Heart right ventricle (tissue), 16 donors: ENCODE measurements at regions not wholly inside any gene's neighbourhood (a gene's known extent, or its start where the extent isn't known, plus 50 kb on each side); places are given as distances from the start of the nearest gene placed in this dataset.
"Not testable (repeated sequence)": the region's sequence is repeated elsewhere in the genome, so short reads cannot be mapped to it uniquely, and the experiment has no call there.

Experiments
- ATAC-seq, 8 donors: fragments of 200-7000 bp; cut with Tn5 transposase; one replicate each; pipeline ENCODE4 v1.9.1; 2020; ENCODE audit warnings: mild to moderate bottlenecking in 8 of 8, moderate library complexity in 8 of 8, moderate number of reproducible peaks in 1 of 8
- DNase-seq, 2 donors: peaks; one replicate each; pipeline ENCODE4 v3.0.0-alpha.2; 2020
- H3K27ac ChIP-seq, 10 donors: fragments of 200-600 bp; sonication (generic) in 2 of 10; one replicate each; pipeline versions ENCODE4 v1.5.0 to v1.8.0; 2020 to 2022; ENCODE audit warnings: mild to moderate bottlenecking in 3 of 10
- H3K27me3 ChIP-seq, 7 donors: fragments of 200-600 bp; one replicate each; pipeline ENCODE4 v1.8.0; 2021 to 2022; ENCODE audit warnings: mild to moderate bottlenecking in 2 of 7
- H3K36me3 ChIP-seq, 9 donors: fragments of 200-600 bp; sonication (generic) in 1 of 9; one replicate each; pipeline versions ENCODE4 v1.5.0 to v1.8.0; 2020 to 2022; ENCODE audit warnings: mild to moderate bottlenecking in 2 of 9
- H3K4me1 ChIP-seq, 9 donors: fragments of 200-600 bp; sonication (generic) in 1 of 9; one replicate each; pipeline versions ENCODE4 v1.5.0 to v1.8.0; 2020 to 2022; ENCODE audit warnings: mild to moderate bottlenecking in 4 of 9
- H3K4me3 ChIP-seq, 10 donors: fragments of 200-600 bp; sonication (generic) in 2 of 10; one replicate each; pipeline versions ENCODE4 v1.5.0 to v1.8.0; 2020 to 2022; ENCODE audit warnings: mild to moderate bottlenecking in 7 of 10, moderate library complexity in 2 of 10
- H3K9me3 ChIP-seq, 11 donors: fragments of 200-600 bp in 10 of 11; sonication (generic) in 2 of 11; one replicate each; pipeline versions ENCODE4 v1.5.0 to v1.8.0; 2013 to 2022; ENCODE audit warnings: mild to moderate bottlenecking in 2 of 11, control low read depth in 1 of 11, moderate library complexity in 1 of 11
- WGBS, 2 donors: extraction: QIAGEN DNeasy Blood & Tissue Kit; methylation state at CpG; one replicate each; pipeline ENCODE4 v1.1.7; 2013; ENCODE audit warnings: inconsistent platforms in 1 of 2; 5-methylcytosine and 5-hydroxymethylcytosine counted together
- intact Hi-C, 10 donors: fragments of 100-400 bp; cut with DNase I; formaldehyde crosslinking; loops; one replicate each; pipeline versions ENCODE4 v1.11.1 to v1.14.2; 2022
- TF ChIP-seq, protein P1 (sequence below), 9 donors: fragments of 200-600 bp; sonication (generic) in 2 of 9; IDR thresholded peaks; one replicate each; pipeline versions ENCODE4 v1.5.0 to v1.8.0; 2021 to 2022; ENCODE audit warnings: antibody characterized with exemption in 9 of 9, mild to moderate bottlenecking in 5 of 9, moderate library complexity in 1 of 9
- donor health status: Arrhythmogenic right ventricular cardiomyopathy.
- donor health status: ischemic (EF 13 %, LVEDD 7.1; RV severe dilation, severe dysfunction).
- donor health status: healthy with polysubstance abuse.
- donor health status: DM: no; HTN: yes; CAD: no.
- donor health status: DM: no; HTN: no; CAD: no.
- donor health status: ischemic (EF 25% LVEDD 6.9; RV normal size, moderate dysfunction).
- donor health status: ischemic (EF 25% LVEDD 5.7; RV mildly dilated, moderate dysfunction).
- donor health status: healthy.
- donor health status: DM: yes; HTN: yes; CAD: no.
- donor health status: Ischemic cardiomyopathy.
- donor health status: ischemic (EF 35%, LVEDD 5.7; RV mildly dilated, moderate dysfunction).
- donor health status: nonischemic (EF 11% LVEDD 7.7; RV severe dilation, severe dysfunction).
- donor health status: DM: yes; HTN: yes; CAD: no.
- donor health status: PGD.
- donor health status: ischemic (EF 29% LVEDD 5.4; RV normal size, mild dysfunction).
- donor health status: nonischemic (EF 23%, LVEDD 6.1; RV moderate dilation, normal function).

DNA sequence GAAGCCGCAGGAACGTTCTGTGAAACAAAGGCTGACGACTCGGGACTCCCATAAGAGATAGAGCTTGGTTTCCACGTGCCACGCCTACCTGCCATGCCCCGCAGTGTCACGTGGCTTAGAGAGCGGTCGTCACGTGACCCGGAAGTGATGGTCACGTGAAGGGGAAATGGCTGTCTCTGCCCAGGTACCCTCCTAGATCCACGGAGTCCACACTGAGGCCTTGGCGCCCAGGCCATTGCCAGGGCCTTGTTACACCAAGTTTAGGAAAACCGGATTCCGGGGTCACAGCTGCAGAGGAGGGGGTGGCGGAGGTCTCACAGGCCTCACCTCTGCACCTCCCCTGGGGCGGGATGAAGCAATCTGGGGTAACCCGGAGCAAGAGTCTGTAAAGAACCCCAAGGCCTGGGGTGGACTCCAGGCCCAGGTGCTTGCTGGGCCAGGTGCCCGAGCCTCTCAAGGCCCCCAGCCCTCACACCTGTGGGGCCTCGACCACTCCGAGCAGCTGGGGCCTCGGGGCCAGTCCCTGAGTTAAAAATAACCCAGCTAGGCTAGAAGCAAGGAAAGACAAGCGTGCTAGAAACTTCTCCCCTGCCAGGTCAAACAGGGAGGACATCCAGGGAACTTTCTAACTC lies 113.5 kb upstream of the ZNF236 start:
- no peak for ATAC-seq
- Histone ChIP-seq H3K4me1 (peaks cover 0 to 7% (median 0%) of the 10 kb centered on the region in 9 donors), H3K4me3 (no peak overlapping the region), H3K9me3 (peaks cover 0 to 3% (median 0%) of the 10 kb centered on the region in 11 donors), H3K36me3 (no peaks in the 10 kb centered on the region), H3K27ac (no peak overlapping the region), H3K27me3 (no peaks in the 10 kb centered on the region)
- no peak for DNase-seq
- WGBS, 2 donors, result 87% methylated on average over 25 of the region's 25 CpGs
- TF ChIP-seq, protein P1, sequence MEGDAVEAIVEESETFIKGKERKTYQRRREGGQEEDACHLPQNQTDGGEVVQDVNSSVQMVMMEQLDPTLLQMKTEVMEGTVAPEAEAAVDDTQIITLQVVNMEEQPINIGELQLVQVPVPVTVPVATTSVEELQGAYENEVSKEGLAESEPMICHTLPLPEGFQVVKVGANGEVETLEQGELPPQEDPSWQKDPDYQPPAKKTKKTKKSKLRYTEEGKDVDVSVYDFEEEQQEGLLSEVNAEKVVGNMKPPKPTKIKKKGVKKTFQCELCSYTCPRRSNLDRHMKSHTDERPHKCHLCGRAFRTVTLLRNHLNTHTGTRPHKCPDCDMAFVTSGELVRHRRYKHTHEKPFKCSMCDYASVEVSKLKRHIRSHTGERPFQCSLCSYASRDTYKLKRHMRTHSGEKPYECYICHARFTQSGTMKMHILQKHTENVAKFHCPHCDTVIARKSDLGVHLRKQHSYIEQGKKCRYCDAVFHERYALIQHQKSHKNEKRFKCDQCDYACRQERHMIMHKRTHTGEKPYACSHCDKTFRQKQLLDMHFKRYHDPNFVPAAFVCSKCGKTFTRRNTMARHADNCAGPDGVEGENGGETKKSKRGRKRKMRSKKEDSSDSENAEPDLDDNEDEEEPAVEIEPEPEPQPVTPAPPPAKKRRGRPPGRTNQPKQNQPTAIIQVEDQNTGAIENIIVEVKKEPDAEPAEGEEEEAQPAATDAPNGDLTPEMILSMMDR (IDR thresholded peaks at IDR 0.05), result no peak
- intact Hi-C loops, result loop anchor here in 8 of 10 donors (1.0 to 5.0 kb wide), 4 partner anchors 307 to 312 kb away; no protein-coding TSS in a partner anchor

DNA sequence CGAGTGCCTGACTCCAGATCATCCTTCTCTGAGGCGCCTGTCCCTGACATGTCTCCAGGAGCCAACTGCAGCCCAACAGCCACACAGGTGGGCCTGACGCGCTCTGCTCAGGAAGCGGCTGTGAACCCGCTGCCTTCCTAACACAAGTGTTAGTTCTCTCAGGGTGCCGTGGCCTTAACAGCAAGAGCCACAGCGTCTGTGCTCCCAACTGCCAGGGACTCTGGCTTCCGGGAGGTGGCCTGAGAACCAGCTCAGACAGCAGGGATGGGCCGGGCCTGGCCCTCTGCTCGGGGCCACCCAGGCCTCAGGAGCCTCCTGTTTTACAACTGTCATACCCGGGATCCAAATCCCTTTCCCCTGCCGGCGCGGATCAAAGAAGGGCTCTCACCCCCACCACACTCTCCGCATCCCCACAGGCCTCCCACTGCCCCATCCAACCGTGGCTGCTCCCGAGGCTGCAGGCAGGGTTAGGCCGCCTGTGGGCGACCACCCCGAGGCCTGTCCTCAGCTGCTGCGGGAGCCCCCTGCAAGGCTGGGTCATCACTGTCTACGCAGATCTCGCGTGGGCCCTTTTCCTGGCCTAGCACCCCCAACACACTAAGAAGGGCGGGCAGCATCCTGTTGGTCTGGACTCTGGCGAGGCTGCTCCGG lies 114.2 kb upstream of the ZNF236 start:
- Histone ChIP-seq H3K27ac (no peak overlapping the region), H3K27me3 (peaks cover 0 to 2% (median 0%) of the 10 kb centered on the region in 7 donors), H3K9me3 (peaks cover 0 to 3% (median 0%) of the 10 kb centered on the region in 11 donors), H3K4me3 (no peak overlapping the region), H3K4me1 (peaks cover 0 to 7% (median 0%) of the 10 kb centered on the region in 9 donors), H3K36me3 (no peaks in the 10 kb centered on the region)
- WGBS, 2 donors, result 90 to 91% methylated on average over 28 of the region's 28 CpGs
- TF ChIP-seq, protein P1 (IDR thresholded peaks at IDR 0.05), result no peak
- DNase-seq (no peak), ATAC-seq (peak in 2 of 8 donors; percentile 16 to 20)
- intact Hi-C loops, result loop anchor here in 4 of 10 donors (2.0 to 5.0 kb wide), 3 partner anchors 306 to 311 kb away; no protein-coding TSS in a partner anchor

DNA sequence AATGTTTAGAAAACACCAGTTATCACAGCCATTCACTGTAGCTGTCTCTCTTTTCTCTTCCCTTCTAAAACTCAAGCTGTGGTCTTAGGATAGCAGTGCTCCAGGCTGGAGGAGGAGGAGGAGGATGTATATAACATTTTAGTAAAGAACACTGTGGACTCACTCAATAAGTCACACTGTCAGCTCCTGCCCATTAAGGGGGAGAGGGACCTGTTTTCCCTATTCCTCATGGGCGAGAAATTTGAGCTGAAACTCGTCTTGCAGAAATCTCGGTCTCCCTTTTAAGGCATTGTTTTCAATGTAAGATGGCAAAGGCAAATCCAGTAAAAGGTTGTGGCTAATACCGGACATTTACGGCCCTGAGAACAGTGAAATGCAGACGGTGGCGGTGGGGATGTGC lies 114.8 kb upstream of the ZNF236 start:
- intact Hi-C loops, result loop anchor here in 2 of 10 donors (5.0 kb wide), 2 partner anchors 305 to 310 kb away; no protein-coding TSS in a partner anchor
- ATAC-seq (no peak), DNase-seq (no peak)
- Histone ChIP-seq H3K4me3 (no peak overlapping the region), H3K9me3 (peaks cover 0 to 3% (median 0%) of the 10 kb centered on the region in 11 donors), H3K27ac (no peak overlapping the region), H3K36me3 (no peaks in the 10 kb centered on the region), H3K27me3 (peaks cover 0 to 4% (median 0%) of the 10 kb centered on the region in 7 donors), H3K4me1 (peaks cover 0 to 7% (median 0%) of the 10 kb centered on the region in 9 donors)
- TF ChIP-seq, protein P1 (IDR thresholded peaks at IDR 0.05), result no peak
- WGBS, 2 donors, result 92 to 95% methylated on average over 7 of the region's 7 CpGs

DNA sequence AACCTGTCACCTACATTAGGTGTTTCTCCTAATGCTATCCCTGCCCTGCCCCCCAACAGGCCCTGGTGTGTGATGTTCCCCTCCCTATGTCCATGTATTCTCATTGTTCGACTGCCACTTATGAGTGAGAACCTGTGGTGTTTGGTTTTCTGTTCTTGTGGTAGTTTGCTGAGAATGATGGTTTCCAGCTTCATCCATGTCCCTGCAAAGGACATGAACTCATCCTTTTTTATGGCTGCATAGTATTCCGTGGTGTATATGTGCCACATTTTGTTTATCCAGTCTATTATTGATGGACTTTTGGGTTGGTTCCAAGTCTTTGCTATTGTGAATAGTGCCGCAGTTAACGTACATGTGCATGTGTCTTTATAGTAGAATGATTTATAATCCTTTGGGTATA lies 117.8 kb upstream of the ZNF236 start:
- H3K27me3 ChIP-seq, H3K27ac ChIP-seq, intact Hi-C loops, H3K36me3 ChIP-seq, H3K4me3 ChIP-seq, ATAC-seq, DNase-seq, H3K9me3 ChIP-seq, H3K4me1 ChIP-seq: not testable (repeated sequence)
- WGBS, 2 donors, result 94 to 95% methylated on average over 4 of the region's 4 CpGs
